Heart right ventricle (tissue), 16 donors: ENCODE measurements at regions not wholly inside any gene's neighbourhood (a gene's known extent, or its start where the extent isn't known, plus 50 kb on each side); places are given as distances from the start of the nearest gene placed in this dataset.

Experiments
- ATAC-seq, 8 donors: fragments of 200-7000 bp; cut with Tn5 transposase; one replicate each; pipeline ENCODE4 v1.9.1; 2020; ENCODE audit warnings: mild to moderate bottlenecking in 8 of 8, moderate library complexity in 8 of 8, moderate number of reproducible peaks in 1 of 8
- DNase-seq, 2 donors: peaks; one replicate each; pipeline ENCODE4 v3.0.0-alpha.2; 2020
- H3K27ac ChIP-seq, 10 donors: fragments of 200-600 bp; sonication (generic) in 2 of 10; one replicate each; pipeline versions ENCODE4 v1.5.0 to v1.8.0; 2020 to 2022; ENCODE audit warnings: mild to moderate bottlenecking in 3 of 10
- H3K27me3 ChIP-seq, 7 donors: fragments of 200-600 bp; one replicate each; pipeline ENCODE4 v1.8.0; 2021 to 2022; ENCODE audit warnings: mild to moderate bottlenecking in 2 of 7
- H3K36me3 ChIP-seq, 9 donors: fragments of 200-600 bp; sonication (generic) in 1 of 9; one replicate each; pipeline versions ENCODE4 v1.5.0 to v1.8.0; 2020 to 2022; ENCODE audit warnings: mild to moderate bottlenecking in 2 of 9
- H3K4me1 ChIP-seq, 9 donors: fragments of 200-600 bp; sonication (generic) in 1 of 9; one replicate each; pipeline versions ENCODE4 v1.5.0 to v1.8.0; 2020 to 2022; ENCODE audit warnings: mild to moderate bottlenecking in 4 of 9
- H3K4me3 ChIP-seq, 10 donors: fragments of 200-600 bp; sonication (generic) in 2 of 10; one replicate each; pipeline versions ENCODE4 v1.5.0 to v1.8.0; 2020 to 2022; ENCODE audit warnings: mild to moderate bottlenecking in 7 of 10, moderate library complexity in 2 of 10
- H3K9me3 ChIP-seq, 11 donors: fragments of 200-600 bp in 10 of 11; sonication (generic) in 2 of 11; one replicate each; pipeline versions ENCODE4 v1.5.0 to v1.8.0; 2013 to 2022; ENCODE audit warnings: mild to moderate bottlenecking in 2 of 11, control low read depth in 1 of 11, moderate library complexity in 1 of 11
- CTCF ChIP-seq, 9 donors: fragments of 200-600 bp; sonication (generic) in 2 of 9; IDR thresholded peaks; one replicate each; pipeline versions ENCODE4 v1.5.0 to v1.8.0; 2021 to 2022; ENCODE audit warnings: antibody characterized with exemption in 9 of 9, mild to moderate bottlenecking in 5 of 9, moderate library complexity in 1 of 9
- WGBS, 2 donors: extraction: QIAGEN DNeasy Blood & Tissue Kit; methylation state at CpG; one replicate each; pipeline ENCODE4 v1.1.7; 2013; ENCODE audit warnings: inconsistent platforms in 1 of 2; 5-methylcytosine and 5-hydroxymethylcytosine counted together
- intact Hi-C, 10 donors: fragments of 100-400 bp; cut with DNase I; formaldehyde crosslinking; loops; one replicate each; pipeline versions ENCODE4 v1.11.1 to v1.14.2; 2022
- donor health status: Arrhythmogenic right ventricular cardiomyopathy.
- donor health status: ischemic (EF 13 %, LVEDD 7.1; RV severe dilation, severe dysfunction).
- donor health status: healthy with polysubstance abuse.
- donor health status: DM: no; HTN: yes; CAD: no.
- donor health status: DM: no; HTN: no; CAD: no.
- donor health status: ischemic (EF 25% LVEDD 6.9; RV normal size, moderate dysfunction).
- donor health status: ischemic (EF 25% LVEDD 5.7; RV mildly dilated, moderate dysfunction).
- donor health status: healthy.
- donor health status: DM: yes; HTN: yes; CAD: no.
- donor health status: Ischemic cardiomyopathy.
- donor health status: ischemic (EF 35%, LVEDD 5.7; RV mildly dilated, moderate dysfunction).
- donor health status: nonischemic (EF 11% LVEDD 7.7; RV severe dilation, severe dysfunction).
- donor health status: DM: yes; HTN: yes; CAD: no.
- donor health status: PGD.
- donor health status: ischemic (EF 29% LVEDD 5.4; RV normal size, mild dysfunction).
- donor health status: nonischemic (EF 23%, LVEDD 6.1; RV moderate dilation, normal function).

GRCh38 chr13:40863723-40864122, 74.3 kb downstream of the SLC25A15 start:
- Histone ChIP-seq H3K36me3 (no peaks in the 10 kb centered on the region), H3K9me3 (peaks cover 0 to 15% (median 0%) of the 10 kb centered on the region in 11 donors), H3K27me3 (no peaks in the 10 kb centered on the region), H3K27ac (no peak overlapping the region), H3K4me1 (no peaks in the 10 kb centered on the region), H3K4me3 (no peak overlapping the region)
- TF ChIP-seq CTCF (IDR thresholded peaks at IDR 0.05), result no peak
- WGBS, 2 donors, result 71 to 93% methylated on average over 4 of the region's 4 CpGs
- DNase-seq (no peak), ATAC-seq (no peak)
- intact Hi-C loops, result no loop called here

- DNase-seq, result no peak
- H3K27ac ChIP-seq, result no peak overlapping the region
- peaks cover 0 to 9% (median 0%) of the 10 kb centered on the region in 9 donors for H3K4me1 ChIP-seq
- no peak for ATAC-seq
- no peaks in the 10 kb centered on the region for H3K27me3 ChIP-seq
- WGBS, 2 donors, result 88 to 95% methylated on average over 5 of the region's 5 CpGs
- no peak overlapping the region for H3K4me3 ChIP-seq
- H3K36me3 ChIP-seq, result peaks cover 0 to 81% (median 20%) of the 10 kb centered on the region in 9 donors
- H3K9me3 ChIP-seq, result peaks cover 0 to 90% (median 28%) of the 10 kb centered on the region in 11 donors
- no peak for TF ChIP-seq CTCF (IDR thresholded peaks at IDR 0.05)
- intact Hi-C loops, result no loop called here
Measured at GRCh38 chr13:40874138-40874779, 84.8 kb downstream of the SLC25A15 start.

GRCh38 chr13:40875044-40875443, 85.6 kb downstream of the SLC25A15 start:
- peaks cover 0 to 11% (median 0%) of the 10 kb centered on the region in 9 donors for H3K4me1 ChIP-seq
- H3K4me3 ChIP-seq, result no peak overlapping the region
- H3K9me3 ChIP-seq, result peaks cover 0 to 97% (median 28%) of the 10 kb centered on the region in 11 donors
- peaks cover 0 to 85% (median 20%) of the 10 kb centered on the region in 9 donors for H3K36me3 ChIP-seq
- WGBS, 2 donors, result 96 to 99% methylated on average over 4 of the region's 4 CpGs
- intact Hi-C loops, result no loop called here
- H3K27me3 ChIP-seq, result no peaks in the 10 kb centered on the region
- ATAC-seq, result no peak
- DNase-seq, result no peak
- no peak overlapping the region for H3K27ac ChIP-seq
- no peak for TF ChIP-seq CTCF (IDR thresholded peaks at IDR 0.05)

GRCh38 chr13:40875583-40875982, 86.2 kb downstream of the SLC25A15 start:
- DNase-seq (no peak), ATAC-seq (no peak)
- TF ChIP-seq CTCF (IDR thresholded peaks at IDR 0.05), result no peak
- peaks cover 0 to 11% (median 0%) of the 10 kb centered on the region in 9 donors for H3K4me1 ChIP-seq
- no peak overlapping the region for H3K4me3 ChIP-seq
- no peaks in the 10 kb centered on the region for H3K27me3 ChIP-seq
- intact Hi-C loops, result no loop called here
- no peak overlapping the region for H3K27ac ChIP-seq
- H3K9me3 ChIP-seq, result peaks cover 0 to 97% (median 28%) of the 10 kb centered on the region in 11 donors
- WGBS, 2 donors, result 98% methylated on average over 6 of the region's 6 CpGs
- H3K36me3 ChIP-seq, result peaks cover 0 to 85% (median 20%) of the 10 kb centered on the region in 9 donors
